Activated CD8-positive, alpha-beta memory T cell treated with anti-CD3 and anti-CD28 coated beads for 48 hours (primary cell): ENCODE measurements at regions not wholly inside any gene's neighbourhood (a gene's known extent, or its start where the extent isn't known, plus 50 kb on each side); places are given as distances from the start of the nearest gene placed in this dataset.

Source experiments
- DNase-seq, 3 experiments: peaks; one replicate each; pipeline ENCODE4 v3.0.0-alpha.2; 2020; ENCODE audit warnings: low read depth in 2 of 3, low spot score in 2 of 3

- no peak for DNase-seq
These were observed 2287.7 kb downstream of the TP53TG3F start for GRCh38 chr16:35746963-35747657.

- DNase-seq = no peak
These were observed 2288.4 kb downstream of the TP53TG3F start for GRCh38 chr16:35747658-35748455.

- DNase-seq = no peak
These were observed 2289.3 kb downstream of the TP53TG3F start for GRCh38 chr16:35748621-35749252.

GRCh38 chr16:35749253-35750141, 2290.1 kb downstream of the TP53TG3F start:
- no peak for DNase-seq

- no peak for DNase-seq
These were observed 2290.8 kb downstream of the TP53TG3F start for GRCh38 chr16:35750157-35750689.

GRCh38 chr16:35750701-35751104, 2291.3 kb downstream of the TP53TG3F start:
- no peak for DNase-seq

- no peak for DNase-seq
These were observed 2292.0 kb downstream of the TP53TG3F start for GRCh38 chr16:35751191-35751941.

GRCh38 chr16:35752012-35752772, 2292.8 kb downstream of the TP53TG3F start:
- DNase-seq = no peak

GRCh38 chr16:35752773-35753558, 2293.6 kb downstream of the TP53TG3F start:
- no peak for DNase-seq

- no peak for DNase-seq
These were observed 2294.4 kb downstream of the TP53TG3F start for GRCh38 chr16:35753559-35754390.

- DNase-seq = no peak
These were observed 2295.3 kb downstream of the TP53TG3F start for GRCh38 chr16:35754391-35755369.

GRCh38 chr16:35788381-35788780, 2329.0 kb downstream of the TP53TG3F start:
- DNase-seq = no peak

- no peak for DNase-seq
These were observed 2333.3 kb downstream of the TP53TG3F start for GRCh38 chr16:35792516-35793285.

- no peak for DNase-seq
These were observed 2334.2 kb downstream of the TP53TG3F start for GRCh38 chr16:35793601-35794000.

GRCh38 chr16:35794896-35795295, 2335.5 kb downstream of the TP53TG3F start:
- DNase-seq = no peak
